ENCODE measurements at regions not wholly inside any gene's neighbourhood (a gene's known extent, or its start where the extent isn't known, plus 50 kb on each side); places are given as distances from the start of the nearest gene placed in this dataset.
"Not testable (repeated sequence)": the region's sequence is repeated elsewhere in the genome, so short reads cannot be mapped to it uniquely, and the experiment has no call there.

DNA sequence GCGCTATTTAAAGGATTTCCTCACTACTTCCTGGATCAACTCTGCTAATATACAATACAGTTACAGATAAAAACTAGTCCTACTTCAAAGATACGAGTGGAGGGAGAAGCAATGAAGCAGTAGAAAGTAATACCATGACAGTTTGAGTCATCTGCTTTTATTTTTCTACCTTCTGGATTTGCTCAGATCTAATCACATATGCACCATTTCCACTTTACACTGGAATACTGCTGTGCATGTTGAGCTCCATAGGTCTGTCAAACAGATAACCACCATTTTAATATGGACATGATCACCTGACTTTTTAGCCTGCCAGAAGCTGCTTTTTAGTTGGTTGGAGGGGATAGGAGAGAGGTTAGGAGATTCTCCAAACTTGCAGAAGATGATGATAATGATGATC lies 92.5 kb downstream of the MMUT start:
- DNase-seq = no peak

GRCh38 chr6:49366539-49366938 lies 96.5 kb downstream of the MMUT start:
- DNase-seq = no peak

DNA sequence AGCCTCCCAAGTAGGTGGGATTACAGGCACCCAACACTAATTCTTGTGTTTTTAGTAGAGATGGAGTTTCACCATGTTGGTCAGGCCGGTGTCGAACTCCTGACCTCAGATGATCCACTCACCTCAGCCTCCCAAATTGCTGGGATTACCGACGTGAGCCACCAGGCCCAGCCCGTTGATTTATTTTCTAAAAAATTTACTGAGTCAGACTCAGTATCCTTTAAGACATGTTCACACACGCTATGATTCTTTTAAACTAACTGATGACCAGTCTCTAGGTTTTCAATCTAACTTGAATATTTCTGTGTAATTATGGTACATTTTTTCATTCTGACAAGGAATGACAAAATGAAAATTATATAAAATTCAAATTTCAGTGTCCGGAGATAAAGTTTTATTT lies 114.5 kb downstream of the MMUT start:
- DNase-seq = no peak

- DNase-seq = no peak
Measured at GRCh38 chr6:49342410-49342809, 120.6 kb downstream of the MMUT start.

DNA sequence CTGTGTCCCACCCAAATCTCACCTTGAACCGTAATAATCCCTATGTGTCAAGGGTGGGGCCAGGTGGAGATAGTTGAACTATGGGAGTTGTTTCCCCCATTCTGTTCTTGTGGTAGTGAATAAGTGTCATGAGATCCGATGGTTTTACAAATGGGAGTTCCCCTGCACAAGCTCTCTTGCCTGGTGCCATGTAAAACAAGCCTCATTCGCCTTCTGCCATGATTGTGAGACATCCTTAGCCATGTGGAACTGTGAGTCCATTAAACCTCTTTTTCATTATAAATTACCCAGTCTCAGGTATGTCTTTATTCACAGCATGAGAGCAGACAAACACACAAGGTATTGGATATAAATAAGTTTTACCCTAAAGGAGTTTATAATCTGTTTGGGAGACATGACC lies 121.2 kb downstream of the MMUT start:
- DNase-seq = no peak

- DNase-seq = no peak
Measured at GRCh38 chr6:49339096-49339495, 124.0 kb downstream of the MMUT start.

- DNase-seq = no peak
Measured at GRCh38 chr6:49336514-49337131, 126.4 kb downstream of the MMUT start.

DNA sequence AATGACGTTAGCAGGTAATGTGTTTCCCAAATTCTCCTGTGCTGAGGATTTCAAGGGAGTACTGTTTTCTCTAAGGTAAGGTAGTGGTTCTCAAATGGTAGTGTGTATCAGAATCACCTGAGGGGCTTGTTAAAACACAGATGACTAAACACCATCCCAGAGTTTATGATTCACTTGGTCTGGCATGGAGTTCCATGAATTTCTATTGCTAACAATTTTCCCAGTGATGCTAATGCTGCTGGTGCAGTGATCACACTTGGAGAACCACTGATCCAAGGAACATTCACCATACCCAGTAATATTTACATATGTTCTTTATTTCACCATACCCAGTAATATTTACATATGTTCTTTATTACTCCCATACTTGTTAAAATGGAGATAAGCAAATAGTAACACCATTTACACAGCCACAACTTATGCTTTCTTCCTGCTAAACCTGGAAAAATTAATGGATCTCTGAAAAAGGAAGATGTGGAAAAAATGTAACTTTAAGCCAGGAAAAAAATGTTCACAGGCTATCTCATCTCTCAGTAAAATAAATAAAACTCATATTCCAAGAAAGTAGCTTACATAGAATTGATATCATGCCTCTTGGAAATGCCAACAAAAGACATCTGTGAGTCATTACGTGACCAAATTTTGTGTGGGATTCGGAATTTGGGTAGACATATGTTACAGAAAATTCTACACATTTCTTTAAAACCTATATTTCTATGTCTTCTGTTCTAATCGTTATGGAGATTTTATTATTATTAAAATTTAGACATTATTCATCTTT lies 129.5 kb downstream of the MMUT start:
- DNase-seq = peak; percentile 43

GRCh38 chr6:49332781-49333180 lies 130.3 kb downstream of the MMUT start:
- no peak for DNase-seq

- DNase-seq = no peak
Measured at GRCh38 chr6:49329186-49329585, 133.9 kb downstream of the MMUT start.

DNA sequence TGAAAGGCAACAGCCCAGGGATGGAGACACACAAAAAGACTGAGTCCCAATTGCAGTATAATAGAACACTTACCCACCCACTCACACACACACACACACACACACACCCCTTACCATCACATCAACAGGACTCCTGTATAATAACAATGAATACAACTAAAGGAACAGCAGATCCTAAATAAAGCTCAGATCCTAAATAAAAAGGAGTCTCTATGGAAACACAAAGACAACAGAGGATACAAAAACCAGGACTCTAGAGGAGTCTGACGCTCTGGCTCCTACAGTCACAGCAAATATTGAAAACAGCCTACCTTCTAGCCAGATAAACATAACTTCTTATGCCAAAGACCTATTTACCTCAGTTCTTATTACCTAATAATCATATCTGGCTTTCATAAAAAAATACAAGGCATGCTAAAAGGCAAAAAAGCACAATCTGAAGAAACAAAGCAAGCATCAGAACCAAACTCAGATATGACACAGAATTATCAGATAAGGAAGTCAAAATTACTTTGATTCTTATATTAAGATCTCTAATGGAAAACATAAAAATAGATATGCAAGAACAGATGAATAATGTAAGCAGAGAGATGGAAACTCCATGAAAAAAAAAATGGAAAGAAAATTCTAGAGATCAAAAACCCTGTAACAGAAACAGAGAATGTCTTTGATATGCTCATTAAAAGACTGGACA lies 134.9 kb downstream of the MMUT start:
- no peak for DNase-seq

- DNase-seq = no peak
Measured at GRCh38 chr6:49327571-49327970, 135.5 kb downstream of the MMUT start.

- peak; percentile 7 for DNase-seq
Measured at GRCh38 chr6:49327005-49327404, 136.0 kb downstream of the MMUT start.

DNA sequence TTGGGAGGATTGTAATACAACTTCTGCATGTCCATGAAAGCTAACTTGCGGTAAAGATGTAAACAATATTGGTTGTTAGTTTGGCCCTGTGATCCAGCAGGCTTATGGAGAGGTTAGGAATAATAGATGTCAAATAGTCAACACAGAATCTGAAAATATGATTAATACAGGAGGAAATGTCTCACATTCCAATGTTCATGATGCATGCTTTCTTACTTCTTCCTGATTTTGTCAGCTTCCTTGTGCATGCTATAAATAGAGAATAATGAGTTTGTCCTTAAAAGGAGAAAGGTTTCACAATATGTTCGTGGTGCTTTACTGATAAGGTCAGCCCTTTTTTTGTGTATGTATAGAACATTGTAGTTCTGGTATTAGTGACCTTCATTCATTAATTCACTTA lies 136.7 kb downstream of the MMUT start:
- DNase-seq = peak; percentile 87

GRCh38 chr6:49325891-49326290 lies 137.2 kb downstream of the MMUT start:
- DNase-seq = peak; percentile 26

DNA sequence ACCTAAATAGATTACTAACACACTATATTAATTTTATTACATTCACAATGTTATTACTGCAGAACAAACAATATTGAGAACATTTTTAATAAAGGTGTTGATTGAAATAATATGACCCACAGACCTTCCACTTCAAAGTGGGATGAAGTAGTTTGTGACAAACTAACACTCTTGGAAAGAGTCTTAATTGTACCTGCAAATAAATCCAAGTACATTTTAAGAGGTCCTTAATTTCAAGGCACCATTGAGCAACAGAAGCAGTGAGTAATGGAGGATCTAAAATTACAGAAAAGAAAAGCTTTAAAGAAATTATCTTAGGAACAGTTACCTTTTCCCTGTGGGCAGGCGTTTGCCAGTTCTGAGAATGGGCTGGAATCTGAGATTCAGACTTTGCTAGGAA lies 140.2 kb downstream of the MMUT start:
- no peak for DNase-seq

- DNase-seq = no peak
Measured at GRCh38 chr6:49321561-49322072, 141.4 kb downstream of the MMUT start.

DNA sequence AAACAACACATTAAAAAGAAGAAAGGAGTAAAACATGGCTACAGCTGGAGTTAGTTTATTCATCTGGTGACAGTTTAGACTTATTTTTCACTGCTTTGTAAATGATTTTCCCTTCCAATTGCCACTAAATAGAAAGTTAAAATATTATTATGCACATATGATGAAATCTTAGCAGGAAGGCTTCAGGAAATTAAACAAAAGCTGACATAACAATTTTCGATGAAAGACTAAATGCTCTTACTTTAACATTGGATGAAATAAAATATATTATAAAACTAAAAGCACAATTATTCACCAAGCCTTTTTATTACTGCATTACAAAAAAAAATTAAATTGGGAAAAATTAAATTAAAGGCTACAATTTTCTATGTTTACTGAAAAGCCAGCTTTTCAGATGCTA lies 158.0 kb downstream of the MMUT start:
- no peak for DNase-seq

- DNase-seq = not testable (repeated sequence)
Measured at GRCh38 chr6:49304393-49304792, 158.7 kb downstream of the MMUT start.

- no peak for DNase-seq
Measured at GRCh38 chr6:49300911-49301310, 162.1 kb downstream of the MMUT start.

DNA sequence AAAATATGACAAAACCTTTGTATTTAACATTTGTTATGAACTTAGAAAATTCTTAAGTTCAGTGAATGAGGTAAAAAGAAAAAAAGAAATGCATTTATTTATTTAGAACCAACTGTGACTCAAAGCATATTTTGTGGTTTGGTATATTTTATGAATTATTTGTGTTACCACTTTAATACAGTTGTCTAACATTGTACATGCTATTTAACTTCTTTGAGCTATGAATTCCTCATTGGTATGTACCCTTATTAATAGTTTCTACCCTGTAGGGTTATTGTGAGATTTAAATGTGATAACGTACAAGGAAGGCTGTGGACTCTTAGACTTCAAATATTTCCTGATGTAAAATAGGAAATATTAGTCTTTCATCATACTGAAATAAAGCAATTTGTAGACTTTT lies 162.6 kb downstream of the MMUT start:
- DNase-seq = no peak

DNA sequence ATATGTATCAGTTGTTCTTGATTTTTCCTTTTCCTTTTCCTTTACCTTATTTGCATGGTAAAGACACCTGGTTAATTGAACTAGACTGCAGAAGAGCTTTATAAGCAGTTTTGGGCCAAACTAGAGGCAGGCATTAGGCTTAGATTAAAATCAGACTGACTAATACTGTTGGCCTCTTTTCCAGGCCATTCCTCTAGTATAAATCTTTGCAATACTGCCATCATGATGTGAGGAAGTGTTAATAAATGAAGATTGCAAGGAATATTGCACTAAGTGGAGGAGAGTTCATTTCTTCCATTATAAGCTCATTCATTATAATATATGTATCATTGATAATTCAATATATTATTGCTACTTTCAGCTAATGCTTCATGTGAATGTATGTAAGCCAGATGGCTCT lies 163.8 kb downstream of the MMUT start:
- DNase-seq = no peak

DNA sequence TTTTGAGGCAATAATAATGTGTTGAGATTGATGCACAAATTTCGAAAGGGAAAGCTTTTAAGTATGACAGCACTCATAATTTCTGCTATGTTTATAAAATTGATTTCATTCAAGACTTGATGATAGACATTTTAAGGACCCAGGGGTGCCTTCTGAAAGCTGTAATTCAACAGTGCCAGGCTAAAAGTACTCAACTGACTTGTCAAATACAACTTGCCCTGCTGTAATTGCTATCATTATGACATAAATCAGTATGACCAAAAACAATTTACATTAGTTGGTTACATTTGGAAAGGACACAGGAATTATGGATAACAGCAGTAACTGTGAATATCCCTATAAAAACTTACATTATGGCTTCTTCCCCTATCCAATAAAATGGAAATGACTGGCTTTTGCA lies 178.9 kb downstream of the MMUT start:
- DNase-seq = no peak
